D341Med (cell line): ENCODE measurements at regions not wholly inside any gene's neighbourhood (a gene's known extent, or its start where the extent isn't known, plus 50 kb on each side); places are given as distances from the start of the nearest gene placed in this dataset.
A peak's percentile ranks its signal among the peaks of the same experiment; 100 is the strongest.
"Not testable (repeated sequence)": the region's sequence is repeated elsewhere in the genome, so short reads cannot be mapped to it uniquely, and the experiment has no call there.

ENCODE experiments used
- DNase-seq: peaks from one replicate; pipeline ENCODE4 v3.0.0; 2012; ENCODE audit warnings: low spot score

- DNase-seq: peak; percentile 43
Measured at GRCh38 chr17:28247671-28248555, 71.1 kb upstream of the TMEM97 start.

DNA sequence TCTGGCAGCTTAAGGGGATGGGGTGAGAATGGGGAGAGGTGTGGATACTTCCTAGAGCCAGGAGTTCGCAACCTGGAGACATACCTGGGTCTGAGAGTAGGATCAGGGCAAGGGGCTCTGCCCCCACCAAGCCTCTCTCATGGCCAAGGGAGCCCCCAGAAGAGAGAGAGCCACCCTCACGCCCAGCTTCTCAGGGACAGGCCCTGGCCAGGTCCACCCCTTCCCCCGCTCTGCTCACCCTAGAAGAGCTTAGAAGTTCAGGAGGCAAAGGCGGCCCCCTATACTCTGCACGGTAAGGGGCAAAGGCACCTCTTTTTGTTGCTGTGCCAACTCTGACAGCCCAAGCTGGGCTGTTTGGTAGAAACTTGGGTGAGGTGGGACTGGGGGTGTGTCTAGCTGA is 69.3 kb upstream of the TMEM97 start:
- DNase-seq: no peak

GRCh38 chr17:28252436-28252835 is 66.6 kb upstream of the TMEM97 start:
- no peak for DNase-seq

- no peak for DNase-seq
Measured at GRCh38 chr17:28253663-28254062, 65.3 kb upstream of the TMEM97 start.

GRCh38 chr17:28255616-28256015 is 63.4 kb upstream of the TMEM97 start:
- DNase-seq: no peak

DNA sequence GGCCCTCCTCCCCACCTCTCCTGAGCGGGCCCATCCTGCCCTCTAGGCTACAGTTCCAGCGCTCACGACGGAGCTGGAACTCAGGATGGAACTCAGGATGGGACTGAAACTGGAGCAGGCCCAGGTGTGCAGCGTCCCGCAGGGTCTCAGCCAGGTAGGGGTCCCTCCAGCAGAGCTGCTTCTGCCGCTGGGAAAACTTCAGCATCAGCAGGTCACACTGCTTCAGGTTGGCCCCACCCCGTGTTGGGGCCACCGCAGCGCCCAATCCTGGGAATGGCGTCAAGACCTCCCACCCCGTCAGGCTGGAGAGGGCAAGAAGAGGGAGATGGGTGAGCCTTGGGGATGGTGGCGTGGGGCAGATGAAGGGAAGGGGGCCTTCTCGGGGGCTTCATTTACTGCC is 62.6 kb upstream of the TMEM97 start:
- DNase-seq: no peak

DNA sequence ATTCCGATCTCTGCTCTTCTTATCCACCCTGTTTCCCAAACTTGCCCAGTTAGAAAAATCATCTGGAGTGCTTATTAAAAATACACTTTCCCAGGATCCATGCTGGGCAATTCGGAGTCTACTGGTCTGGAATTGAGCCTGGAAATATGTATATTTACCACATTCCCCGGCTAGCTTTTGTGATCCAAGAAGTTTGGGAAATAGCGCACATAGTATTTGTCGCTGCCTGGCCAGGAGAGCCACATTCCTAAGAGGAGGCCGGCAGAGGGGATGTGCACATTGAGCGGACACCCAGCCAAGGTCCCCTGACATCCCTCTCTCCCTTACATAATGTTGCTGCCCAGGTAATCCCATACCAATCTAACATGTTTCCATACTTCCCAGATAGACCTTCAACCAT is 62.1 kb upstream of the TMEM97 start:
- DNase-seq: no peak

DNA sequence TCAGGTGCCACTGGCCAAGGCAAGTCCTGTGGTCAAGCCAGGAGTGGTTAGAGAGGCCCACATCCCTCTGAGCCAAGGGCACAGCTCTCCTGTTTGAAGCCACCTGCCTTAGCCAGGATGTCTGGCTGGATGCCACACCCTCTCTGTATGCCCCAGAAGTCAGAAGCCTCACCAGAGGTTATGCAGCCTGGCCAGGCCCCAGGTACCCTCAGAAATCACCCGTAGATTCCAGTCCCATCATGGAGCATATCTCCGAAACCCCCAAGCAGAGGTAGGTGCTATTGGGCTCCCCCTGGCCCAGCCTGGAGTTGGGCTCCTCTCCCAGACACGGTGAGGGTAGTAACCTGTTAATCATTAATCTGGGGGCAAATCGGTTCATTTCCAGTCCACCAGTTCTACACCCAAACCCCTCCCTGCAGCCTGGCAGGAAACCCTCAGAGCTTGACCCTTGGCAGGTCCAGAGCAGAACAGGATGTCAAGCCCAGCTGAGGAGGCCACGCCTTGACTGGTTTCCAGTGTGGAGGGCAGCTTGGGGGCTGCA is 60.6 kb upstream of the TMEM97 start:
- no peak for DNase-seq

GRCh38 chr17:28261219-28261618 is 57.8 kb upstream of the TMEM97 start:
- no peak for DNase-seq

- DNase-seq: not testable (repeated sequence)
Measured at GRCh38 chr17:28262123-28262745, 56.8 kb upstream of the TMEM97 start.

DNA sequence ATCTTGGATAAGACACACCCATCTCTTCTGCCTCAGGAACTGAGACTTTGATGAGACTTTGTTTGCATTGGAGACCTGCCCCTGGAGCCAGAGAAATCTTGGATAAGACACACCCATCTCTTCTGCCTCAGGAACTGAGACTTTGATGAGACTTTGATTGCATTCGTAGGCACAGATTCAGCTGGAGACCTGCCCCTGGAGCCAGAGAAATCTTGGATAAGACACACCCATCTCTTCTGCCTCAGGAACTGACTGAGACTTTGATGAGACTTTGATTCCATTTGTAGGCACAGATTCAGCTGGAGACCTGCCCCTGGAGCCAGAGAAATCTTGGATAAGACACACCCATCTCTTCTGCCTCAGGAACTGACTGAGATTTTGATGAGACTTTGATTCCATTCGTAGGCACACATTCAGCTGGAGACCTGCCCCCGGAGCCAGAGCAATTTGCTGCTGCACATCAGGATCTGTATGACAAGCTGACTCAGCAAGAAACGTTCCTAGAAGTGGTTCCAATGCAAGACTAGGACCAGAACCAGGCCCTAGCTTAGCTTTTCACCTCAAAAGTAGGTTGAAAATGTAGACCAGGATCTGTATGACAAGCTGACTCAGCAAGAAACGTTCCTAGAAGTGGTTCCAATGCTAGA is 54.0 kb upstream of the TMEM97 start:
- not testable (repeated sequence) for DNase-seq

DNA sequence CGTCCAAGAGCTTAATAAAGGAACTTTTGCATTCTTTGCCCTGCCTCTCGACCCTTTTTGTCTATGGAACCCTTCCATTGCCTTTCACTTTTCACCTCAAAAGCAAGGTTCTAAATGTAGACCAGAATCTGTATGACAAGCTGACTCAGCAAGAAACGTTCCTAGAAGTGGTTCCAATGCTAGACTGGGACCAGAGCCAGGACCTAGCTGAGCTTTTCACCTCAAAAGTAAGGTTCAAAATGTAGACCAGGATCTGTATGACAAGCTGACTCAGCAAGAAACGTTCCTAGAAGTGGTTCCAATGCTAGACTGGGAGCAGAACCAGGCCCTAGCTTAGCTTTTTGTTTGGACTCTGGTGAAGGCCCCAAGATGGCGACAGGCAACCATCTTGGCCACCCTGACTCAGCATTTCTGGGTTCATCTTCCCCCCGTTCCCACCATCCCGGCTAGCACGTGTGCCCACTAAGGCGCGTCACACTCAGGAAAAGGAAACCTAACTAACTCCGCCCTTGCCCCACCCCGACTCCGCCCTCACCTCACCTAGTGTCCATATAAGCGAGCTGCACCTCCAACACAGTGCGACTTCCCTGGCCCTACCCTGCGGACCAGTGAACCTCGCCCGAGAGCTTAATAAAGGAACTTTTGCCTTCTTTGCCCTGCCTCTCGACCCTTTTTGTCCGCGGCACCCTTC is 53.0 kb upstream of the TMEM97 start:
- DNase-seq: not testable (repeated sequence)

DNA sequence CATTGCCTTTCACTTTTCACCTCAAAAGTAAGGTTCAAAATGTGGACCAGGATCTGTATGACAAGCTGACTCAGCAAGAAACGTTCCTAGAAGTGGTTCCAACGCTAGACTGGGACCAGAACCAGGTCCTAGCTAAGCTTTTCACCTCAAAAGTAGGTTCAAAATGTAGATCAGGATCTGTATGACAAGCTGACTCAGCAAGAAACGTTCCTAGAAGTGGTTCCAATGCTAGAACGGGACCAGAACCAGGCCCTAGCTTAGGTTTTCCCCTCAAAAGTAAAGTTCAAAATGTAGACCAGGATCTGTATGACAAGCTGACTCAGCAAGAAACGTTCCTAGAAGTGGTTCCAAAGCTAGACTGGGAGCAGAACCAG is 52.5 kb upstream of the TMEM97 start:
- DNase-seq: not testable (repeated sequence)

- DNase-seq: not testable (repeated sequence)
Measured at GRCh38 chr17:28266926-28267719, 51.9 kb upstream of the TMEM97 start.

DNA sequence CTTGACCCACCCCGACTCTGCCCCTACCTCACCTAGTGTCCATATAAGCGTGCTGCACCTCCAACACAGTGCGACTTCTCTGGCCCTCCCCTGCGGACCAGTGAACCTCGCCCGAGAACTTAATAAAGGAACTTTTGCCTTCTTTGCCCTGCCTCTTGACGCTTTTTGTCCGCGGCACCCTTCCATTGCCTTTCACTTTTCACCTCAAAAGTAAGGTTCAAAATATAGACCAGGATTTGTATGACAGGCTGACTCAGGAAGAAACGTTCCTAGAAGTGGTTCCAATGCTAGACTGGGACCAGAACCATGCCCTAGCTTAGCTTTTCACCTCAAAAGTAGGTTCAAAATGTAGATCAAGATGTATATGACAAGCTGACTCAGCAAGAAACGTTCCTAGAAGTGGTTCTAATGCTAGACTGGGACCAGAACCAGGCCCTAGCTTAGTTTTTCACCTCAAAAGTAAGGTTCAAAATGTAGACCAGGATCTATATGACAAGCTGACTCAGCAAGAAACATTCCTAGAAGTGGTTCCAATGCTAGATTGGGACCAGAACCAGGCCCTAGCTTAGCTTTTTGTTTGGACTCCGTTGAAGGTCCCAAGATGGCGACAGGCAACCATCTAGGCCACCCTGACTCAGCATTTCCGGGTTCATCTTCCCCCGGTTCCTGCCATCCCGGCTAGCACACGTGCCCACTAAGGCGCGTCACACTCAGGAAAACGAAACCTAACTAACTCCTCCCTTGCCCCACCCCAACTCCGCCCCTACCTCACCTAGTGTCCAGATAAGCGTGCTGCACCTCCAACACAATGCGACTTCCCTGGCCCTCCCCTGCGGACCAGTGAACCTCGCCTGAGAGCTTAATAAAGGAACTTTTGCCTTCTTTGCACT is 51.0 kb upstream of the TMEM97 start:
- no peak for DNase-seq

- DNase-seq: no peak
Measured at GRCh38 chr17:28268610-28269313, 50.2 kb upstream of the TMEM97 start.
